ENCODE measurements at regions not wholly inside any gene's neighbourhood (a gene's known extent, or its start where the extent isn't known, plus 50 kb on each side); places are given as distances from the start of the nearest gene placed in this dataset.

GRCh38 chr7:153017223-153017622, 257.7 kb downstream of the ACTR3B start:
- TF ChIP-seq CTCF (conservative IDR thresholded peaks at IDR 0.05; ENCODE audit: low read length) (no peak), EZH2phosphoT487 (IDR thresholded peaks at IDR 0.05; ENCODE audit: borderline replicate concordance, low read depth, low read length) (no peak)
